ENCODE measurements at regions not wholly inside any gene's neighbourhood (a gene's known extent, or its start where the extent isn't known, plus 50 kb on each side); places are given as distances from the start of the nearest gene placed in this dataset.

GRCh38 chr7:443279-443833, 76.3 kb downstream of the PDGFA start:
- TF ChIP-seq CTCF (IDR thresholded peaks at IDR 0.05) = no peak
- TF ChIP-seq POLR2AphosphoS5 (IDR thresholded peaks at IDR 0.05) = no peak

Measured in breast epithelium (tissue), 3 donors.